ENCODE measurements at regions not wholly inside any gene's neighbourhood (a gene's known extent, or its start where the extent isn't known, plus 50 kb on each side); places are given as distances from the start of the nearest gene placed in this dataset.

DNA sequence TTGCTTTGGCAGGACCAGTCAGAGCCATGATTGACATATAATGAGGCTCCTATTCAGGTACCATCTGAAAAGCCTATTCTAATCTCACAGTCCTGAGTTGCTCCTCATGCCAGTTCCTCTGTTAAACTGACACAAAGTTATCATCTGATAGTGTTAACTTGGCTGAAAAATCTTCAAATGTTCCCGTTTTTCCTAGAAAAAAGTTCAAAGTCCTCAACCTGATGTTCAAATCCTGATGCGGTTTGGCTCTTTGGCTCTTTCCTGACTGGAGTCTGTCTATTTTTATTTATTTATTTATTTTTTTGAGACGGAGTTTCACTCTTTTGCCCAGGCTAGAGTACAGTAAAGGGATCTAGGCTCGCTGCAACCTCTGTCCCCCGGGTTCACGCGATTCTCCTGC is 244.2 kb downstream of the ANKRD50 start:
- H3K4me1 ChIP-seq (ENCODE audit: control insufficient read depth, extremely low read depth, insufficient read depth, low read length) = no peaks in the 10 kb centered on the region
- dilution Hi-C loops (cut with MboI; ENCODE audit: extremely low pct_ligation_motif_present, low sequenced_read_pairs) = no loop called here

DNA sequence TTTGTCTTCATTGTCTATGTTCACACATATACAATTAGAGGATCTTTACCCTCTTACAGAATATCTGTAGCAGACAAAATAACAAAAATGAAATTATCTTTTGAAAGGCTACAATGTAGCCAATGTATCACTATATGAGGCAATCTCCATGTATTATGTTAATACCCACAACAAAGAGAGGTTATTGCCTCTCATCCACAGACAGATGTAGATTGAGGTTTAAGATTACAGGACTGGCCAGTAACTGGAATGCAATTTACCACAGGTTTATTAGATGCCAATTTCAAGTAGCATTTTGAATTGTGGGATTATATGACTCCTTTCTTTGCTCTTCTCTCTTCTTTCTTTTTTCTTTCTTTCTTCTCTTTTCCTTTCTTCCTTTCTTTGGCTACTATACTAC is 242.6 kb downstream of the ANKRD50 start:
- Histone ChIP-seq H3K9me1 (ENCODE audit: control insufficient read depth, extremely low read depth, insufficient read depth, low read length) (no peaks in the 10 kb centered on the region), H2AFZ (ENCODE audit: control insufficient read depth, low read length) (no peak overlapping the region), H3K27me3 (ENCODE audit: control insufficient read depth, extremely low read depth, insufficient read depth, low read length) (no peaks in the 10 kb centered on the region), H3K4me3 (ENCODE audit: control insufficient read depth in 2 of 3, extremely low read depth in 1 of 3, insufficient read depth in 2 of 3, low read depth in 1 of 3, low read length in 3 of 3) (no peak overlapping the region), H4K20me1 (ENCODE audit: control insufficient read depth, extremely low read depth, insufficient read depth, low read length) (no peaks in the 10 kb centered on the region), H3K9ac (ENCODE audit: control insufficient read depth, extremely low read depth, insufficient read depth, low read length) (no peak overlapping the region), H3K9me3 (ENCODE audit: control insufficient read depth, low read depth, low read length) (no peaks in the 10 kb centered on the region), H3K79me2 (ENCODE audit: control insufficient read depth, insufficient read depth, low read length) (no peaks in the 10 kb centered on the region), H3K36me3 (ENCODE audit: control insufficient read depth in 2 of 2, extremely low read depth in 1 of 2, insufficient read depth in 2 of 2, low read length in 2 of 2) (no peaks in the 10 kb centered on the region), H3K27ac (ENCODE audit: control insufficient read depth, insufficient read depth, low read length) (no peak overlapping the region), H3K4me2 (ENCODE audit: control insufficient read depth, extremely low read depth, insufficient read depth, low read depth, low read length) (no peak overlapping the region), H3K4me1 (ENCODE audit: control insufficient read depth, extremely low read depth, insufficient read depth, low read length) (no peaks in the 10 kb centered on the region)
- no peak for FAIRE-seq
- DNase-seq (ENCODE audit: low read depth, low spot score) = no peak
- dilution Hi-C loops (cut with MboI; ENCODE audit: extremely low pct_ligation_motif_present, low sequenced_read_pairs) = no loop called here
- TF ChIP-seq EZH2 (IDR thresholded peaks at IDR 0.05; ENCODE audit: low read length) = no peak
- TF ChIP-seq, protein P1, sequence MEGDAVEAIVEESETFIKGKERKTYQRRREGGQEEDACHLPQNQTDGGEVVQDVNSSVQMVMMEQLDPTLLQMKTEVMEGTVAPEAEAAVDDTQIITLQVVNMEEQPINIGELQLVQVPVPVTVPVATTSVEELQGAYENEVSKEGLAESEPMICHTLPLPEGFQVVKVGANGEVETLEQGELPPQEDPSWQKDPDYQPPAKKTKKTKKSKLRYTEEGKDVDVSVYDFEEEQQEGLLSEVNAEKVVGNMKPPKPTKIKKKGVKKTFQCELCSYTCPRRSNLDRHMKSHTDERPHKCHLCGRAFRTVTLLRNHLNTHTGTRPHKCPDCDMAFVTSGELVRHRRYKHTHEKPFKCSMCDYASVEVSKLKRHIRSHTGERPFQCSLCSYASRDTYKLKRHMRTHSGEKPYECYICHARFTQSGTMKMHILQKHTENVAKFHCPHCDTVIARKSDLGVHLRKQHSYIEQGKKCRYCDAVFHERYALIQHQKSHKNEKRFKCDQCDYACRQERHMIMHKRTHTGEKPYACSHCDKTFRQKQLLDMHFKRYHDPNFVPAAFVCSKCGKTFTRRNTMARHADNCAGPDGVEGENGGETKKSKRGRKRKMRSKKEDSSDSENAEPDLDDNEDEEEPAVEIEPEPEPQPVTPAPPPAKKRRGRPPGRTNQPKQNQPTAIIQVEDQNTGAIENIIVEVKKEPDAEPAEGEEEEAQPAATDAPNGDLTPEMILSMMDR (optimal IDR thresholded peaks at IDR 0.05 in 1 of 3, IDR thresholded peaks at IDR 0.05 in 1 of 3, conservative IDR thresholded peaks at IDR 0.05 in 1 of 3; ENCODE audit: extremely low read depth in 1 of 3, insufficient read depth in 2 of 3, low read length in 3 of 3) = no peak

More for the DNA sequence above, 244.2 kb downstream of the ANKRD50 start:
- Histone ChIP-seq H3K4me3 (ENCODE audit: control insufficient read depth in 2 of 3, extremely low read depth in 1 of 3, insufficient read depth in 2 of 3, low read depth in 1 of 3, low read length in 3 of 3) (no peak overlapping the region), H3K27ac (ENCODE audit: control insufficient read depth, insufficient read depth, low read length) (no peak overlapping the region), H3K9ac (ENCODE audit: control insufficient read depth, extremely low read depth, insufficient read depth, low read length) (no peak overlapping the region), H3K79me2 (ENCODE audit: control insufficient read depth, insufficient read depth, low read length) (no peaks in the 10 kb centered on the region), H3K9me3 (ENCODE audit: control insufficient read depth, low read depth, low read length) (no peaks in the 10 kb centered on the region), H2AFZ (ENCODE audit: control insufficient read depth, low read length) (no peak overlapping the region), H3K9me1 (ENCODE audit: control insufficient read depth, extremely low read depth, insufficient read depth, low read length) (no peaks in the 10 kb centered on the region), H3K36me3 (ENCODE audit: control insufficient read depth in 2 of 2, extremely low read depth in 1 of 2, insufficient read depth in 2 of 2, low read length in 2 of 2) (no peaks in the 10 kb centered on the region), H4K20me1 (ENCODE audit: control insufficient read depth, extremely low read depth, insufficient read depth, low read length) (no peaks in the 10 kb centered on the region), H3K27me3 (ENCODE audit: control insufficient read depth, extremely low read depth, insufficient read depth, low read length) (no peaks in the 10 kb centered on the region), H3K4me2 (ENCODE audit: control insufficient read depth, extremely low read depth, insufficient read depth, low read depth, low read length) (no peak overlapping the region)
- FAIRE-seq (no peak), DNase-seq (ENCODE audit: low read depth, low spot score) (no peak)
- TF ChIP-seq, protein P1 (optimal IDR thresholded peaks at IDR 0.05 in 1 of 3, IDR thresholded peaks at IDR 0.05 in 1 of 3, conservative IDR thresholded peaks at IDR 0.05 in 1 of 3; ENCODE audit: extremely low read depth in 1 of 3, insufficient read depth in 2 of 3, low read length in 3 of 3) = no peak
- no peak for TF ChIP-seq EZH2 (IDR thresholded peaks at IDR 0.05; ENCODE audit: low read length)
